NT2/D1 (cell line): ENCODE measurements at regions not wholly inside any gene's neighbourhood (a gene's known extent, or its start where the extent isn't known, plus 50 kb on each side); places are given as distances from the start of the nearest gene placed in this dataset.

Experiments
- DNase-seq: peaks from one replicate; pipeline ENCODE4 v3.0.0-alpha.2; 2011; ENCODE audit warnings: low read depth, low spot score
- H3K27me3 ChIP-seq: 2 replicates; pipeline ENCODE4 v1.6.0; 2011; ENCODE audit warnings: mild to moderate bottlenecking; ENCODE audit not compliant: insufficient read length, insufficient read depth
- H3K36me3 ChIP-seq: 2 replicates; pipeline ENCODE4 v1.6.1; 2011; ENCODE audit warnings: mild to moderate bottlenecking, low read length, mixed read lengths; ENCODE audit not compliant: insufficient read depth, insufficient read length
- H3K4me1 ChIP-seq: 2 replicates; pipeline ENCODE4 v1.5.1; 2011; ENCODE audit not compliant: insufficient read depth, insufficient read length
- H3K4me3 ChIP-seq: 2 replicates; pipeline ENCODE4 v1.5.1; 2011; ENCODE audit warnings: low read depth; ENCODE audit not compliant: insufficient read length
- H3K9ac ChIP-seq: 2 replicates; pipeline ENCODE4 v1.6.0; 2011; ENCODE audit warnings: low read depth; ENCODE audit not compliant: insufficient read length
- H3K9me3 ChIP-seq: 2 replicates; pipeline ENCODE4 v1.5.1; 2011; ENCODE audit warnings: mild to moderate bottlenecking, low read length; ENCODE audit not compliant: insufficient read depth
- SUZ12 ChIP-seq: IDR thresholded peaks from 2 replicates; pipeline ENCODE4 v1.6.1; 2011; ENCODE audit not compliant: insufficient read length, insufficient read depth; ENCODE audit errors: extremely low read depth
- YY1 ChIP-seq: IDR thresholded peaks from 2 replicates; pipeline ENCODE4 v1.6.1; 2011; ENCODE audit not compliant: insufficient read length, insufficient read depth
- ZNF274 ChIP-seq: IDR thresholded peaks from 2 replicates; pipeline ENCODE4 v1.6.1; 2011; ENCODE audit warnings: mild to moderate bottlenecking, low read depth, low read length

DNA sequence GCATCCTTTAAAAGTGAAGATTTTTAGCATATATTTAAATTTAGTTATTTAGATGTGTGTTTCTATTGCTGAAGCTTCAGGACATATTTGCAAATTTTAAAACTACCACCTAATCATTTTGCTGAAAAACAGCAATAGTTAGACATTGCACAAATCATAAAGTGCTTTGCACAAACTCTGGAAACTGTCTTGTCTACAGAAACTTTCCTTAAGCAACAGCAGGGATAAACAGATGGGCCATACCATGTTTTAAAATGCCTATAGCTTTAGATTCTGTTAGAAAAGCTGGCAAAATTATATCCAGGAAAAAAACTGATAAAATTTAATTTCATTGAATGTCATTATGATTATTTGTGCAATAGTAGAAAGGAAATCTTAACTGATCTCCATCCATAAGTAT lies 1313.9 kb upstream of the ACVR2A start:
- no peaks in the 10 kb centered on the region for H3K4me1 ChIP-seq
- no peaks in the 10 kb centered on the region for H3K36me3 ChIP-seq
- H3K9ac ChIP-seq = no peak overlapping the region
- no peak for DNase-seq
- TF ChIP-seq ZNF274 (no peak), SUZ12 (no peak)
- H3K27me3 ChIP-seq = no peaks in the 10 kb centered on the region
- H3K4me3 ChIP-seq = no peak overlapping the region
- peaks cover 4% of the 10 kb centered on the region; the same call in 1 of the 2 replicates for H3K9me3 ChIP-seq

GRCh38 chr2:146527166-146527565 lies 1317.7 kb upstream of the ACVR2A start:
- H3K36me3 ChIP-seq = no peaks in the 10 kb centered on the region
- peaks cover 4% of the 10 kb centered on the region; the same call in 1 of the 2 replicates for H3K9me3 ChIP-seq
- TF ChIP-seq YY1 = no peak
- TF ChIP-seq ZNF274 = no peak
- no peak for TF ChIP-seq SUZ12
- no peaks in the 10 kb centered on the region for H3K27me3 ChIP-seq
- no peak overlapping the region for H3K9ac ChIP-seq
- no peak overlapping the region for H3K4me3 ChIP-seq
- H3K4me1 ChIP-seq = no peaks in the 10 kb centered on the region
- no peak for DNase-seq

DNA sequence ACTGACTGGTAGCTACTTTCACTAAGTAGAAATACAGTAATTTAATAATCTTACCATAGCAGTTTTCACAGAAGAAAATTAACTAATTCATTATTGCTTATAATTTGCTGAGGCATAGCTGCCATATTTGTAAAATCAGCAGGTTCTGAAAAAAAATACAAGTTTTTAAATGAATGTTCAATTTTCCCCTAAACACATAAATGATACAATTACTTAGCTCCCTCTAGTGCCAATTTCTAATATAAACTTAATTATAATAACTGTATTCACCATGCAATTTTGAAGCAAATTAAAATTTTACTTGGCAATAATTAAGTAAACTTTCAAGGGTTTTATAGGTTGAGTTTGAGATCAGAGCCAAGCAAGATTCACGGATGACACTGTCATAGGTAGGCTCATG lies 1321.6 kb upstream of the ACVR2A start:
- Histone ChIP-seq H3K9ac (no peak overlapping the region), H3K4me3 (no peak overlapping the region), H3K9me3 (peaks cover 4% of the 10 kb centered on the region; the same call in 1 of the 2 replicates), H3K27me3 (no peaks in the 10 kb centered on the region), H3K4me1 (no peaks in the 10 kb centered on the region), H3K36me3 (no peaks in the 10 kb centered on the region)
- no peak for DNase-seq
- TF ChIP-seq ZNF274 = no peak
- no peak for TF ChIP-seq YY1
- no peak for TF ChIP-seq SUZ12

GRCh38 chr2:146506851-146507250 lies 1338.0 kb upstream of the ACVR2A start:
- no peaks in the 10 kb centered on the region for H3K4me1 ChIP-seq
- no peak overlapping the region for H3K4me3 ChIP-seq
- no peak overlapping the region for H3K9ac ChIP-seq
- no peaks in the 10 kb centered on the region for H3K9me3 ChIP-seq
- H3K36me3 ChIP-seq = no peaks in the 10 kb centered on the region
- no peak for TF ChIP-seq SUZ12
- TF ChIP-seq ZNF274 = no peak
- no peak for TF ChIP-seq YY1
- no peaks in the 10 kb centered on the region for H3K27me3 ChIP-seq
- no peak for DNase-seq

- TF ChIP-seq SUZ12 = no peak
- TF ChIP-seq YY1 = no peak
- no peak for TF ChIP-seq ZNF274
- Histone ChIP-seq H3K36me3 (no peaks in the 10 kb centered on the region), H3K4me1 (no peaks in the 10 kb centered on the region), H3K9ac (no peak overlapping the region), H3K9me3 (no peaks in the 10 kb centered on the region), H3K4me3 (no peak overlapping the region), H3K27me3 (no peaks in the 10 kb centered on the region)
- DNase-seq = no peak
Observed at GRCh38 chr2:146503366-146503765, 1341.5 kb upstream of the ACVR2A start.

- H3K4me1 ChIP-seq = no peaks in the 10 kb centered on the region
- no peak for TF ChIP-seq YY1
- TF ChIP-seq SUZ12 = no peak
- TF ChIP-seq ZNF274 = no peak
- peaks cover 18% of the 10 kb centered on the region; the same call in 1 of the 2 replicates for H3K9me3 ChIP-seq
- H3K36me3 ChIP-seq = no peaks in the 10 kb centered on the region
- no peaks in the 10 kb centered on the region for H3K27me3 ChIP-seq
- no peak for DNase-seq
- H3K9ac ChIP-seq = no peak overlapping the region
- no peak overlapping the region for H3K4me3 ChIP-seq
Observed at GRCh38 chr2:146496248-146496647, 1348.6 kb upstream of the ACVR2A start.

DNA sequence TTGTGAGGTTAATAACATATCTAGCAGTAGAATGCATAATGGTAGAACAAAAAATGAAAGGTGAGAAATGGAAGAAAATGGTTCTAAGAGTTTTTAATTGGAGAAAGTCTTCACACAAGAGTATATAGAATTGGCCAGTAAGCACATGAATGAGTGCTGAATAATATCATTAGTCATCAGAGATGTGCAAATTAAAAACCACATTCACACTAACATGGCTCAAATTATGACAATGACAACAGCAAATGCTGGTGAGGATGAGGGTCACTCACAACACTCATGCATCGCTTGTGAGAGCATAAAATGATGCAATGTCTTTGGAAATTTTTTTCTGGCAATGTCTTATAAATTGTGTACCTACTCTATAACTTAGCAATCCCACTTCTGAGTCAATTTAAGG lies 1355.4 kb upstream of the ACVR2A start:
- DNase-seq = no peak
- TF ChIP-seq SUZ12 = no peak
- no peak for TF ChIP-seq YY1
- no peak for TF ChIP-seq ZNF274
- Histone ChIP-seq H3K9ac (no peak overlapping the region), H3K27me3 (no peaks in the 10 kb centered on the region), H3K9me3 (peaks cover 12% of the 10 kb centered on the region; the same call in 1 of the 2 replicates), H3K36me3 (no peaks in the 10 kb centered on the region), H3K4me3 (no peak overlapping the region), H3K4me1 (no peaks in the 10 kb centered on the region)

DNA sequence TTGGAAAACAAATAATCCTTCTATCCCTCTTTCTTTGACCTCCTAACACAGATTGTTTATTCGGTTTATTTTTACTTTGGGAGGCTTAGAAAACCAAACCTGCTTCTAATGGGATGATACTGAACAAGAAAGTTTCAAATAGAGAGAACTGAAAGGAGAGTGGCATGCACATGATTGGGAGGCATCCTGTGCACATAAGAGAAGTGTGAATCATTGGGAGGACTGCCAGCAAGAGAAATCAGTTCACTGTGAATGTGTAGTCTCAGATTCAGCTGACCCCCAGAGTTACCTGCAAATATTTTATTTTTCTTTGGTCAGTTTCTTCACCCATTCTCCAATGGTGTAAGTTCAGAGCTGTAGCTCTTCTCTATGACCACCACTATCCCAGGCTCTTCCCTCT lies 1363.2 kb upstream of the ACVR2A start:
- no peak for DNase-seq
- Histone ChIP-seq H3K4me3 (no peak overlapping the region), H3K4me1 (no peaks in the 10 kb centered on the region), H3K27me3 (no peaks in the 10 kb centered on the region), H3K9me3 (no peaks in the 10 kb centered on the region), H3K36me3 (no peaks in the 10 kb centered on the region), H3K9ac (no peak overlapping the region)
- TF ChIP-seq YY1 = no peak
- no peak for TF ChIP-seq ZNF274
- no peak for TF ChIP-seq SUZ12
